Spleen (tissue), 11 donors: ENCODE measurements at regions not wholly inside any gene's neighbourhood (a gene's known extent, or its start where the extent isn't known, plus 50 kb on each side); places are given as distances from the start of the nearest gene placed in this dataset.
"Not testable (repeated sequence)": the region's sequence is repeated elsewhere in the genome, so short reads cannot be mapped to it uniquely, and the experiment has no call there.

ENCODE experiments used
- DNase-seq: peaks from one replicate; pipeline ENCODE4 v3.0.0-alpha.2; 2020
- H3K27ac ChIP-seq, 8 donors: fragments of 200-600 bp; sonication (generic) in 7 of 8; 1 replicate in 4 of 8; 2 replicates in 4 of 8; pipeline versions ENCODE4 v1.5.0 to v1.8.0; 2016 to 2021; ENCODE audit warnings: inconsistent platforms in 4 of 8, mild to moderate bottlenecking in 4 of 8, moderate library complexity in 1 of 8
- H3K27me3 ChIP-seq, 7 donors: fragments of 200-600 bp; sonication (generic) in 6 of 7; replicated peaks in 1 of 7; 1 replicate in 4 of 7; 2 replicates in 3 of 7; pipeline versions ENCODE4 v1.5.0 to v1.8.0; 2016 to 2021; ENCODE audit warnings: inconsistent platforms in 3 of 7, mild to moderate bottlenecking in 1 of 7
- H3K36me3 ChIP-seq, 6 donors: fragments of 200-600 bp; sonication (generic) in 5 of 6; 1 replicate in 4 of 6; 2 replicates in 2 of 6; pipeline versions ENCODE4 v1.5.0 to v1.8.0; 2016 to 2021; ENCODE audit warnings: inconsistent platforms in 2 of 6
- H3K4me1 ChIP-seq, 6 donors: fragments of 200-600 bp; sonication (generic) in 5 of 6; 1 replicate in 3 of 6; 2 replicates in 3 of 6; pipeline versions ENCODE4 v1.5.0 to v1.8.0; 2016 to 2021; ENCODE audit warnings: inconsistent platforms in 3 of 6
- H3K4me3 ChIP-seq, 8 donors: fragments of 200-600 bp; sonication (generic) in 7 of 8; 1 replicate in 4 of 8; 2 replicates in 4 of 8; pipeline versions ENCODE4 v1.5.0 to v1.8.0; 2016 to 2021; ENCODE audit warnings: inconsistent platforms in 4 of 8, mild to moderate bottlenecking in 4 of 8, moderate library complexity in 2 of 8
- H3K9me3 ChIP-seq, 8 donors: fragments of 200-600 bp; sonication (generic) in 7 of 8; 1 replicate in 4 of 8; 2 replicates in 4 of 8; pipeline versions ENCODE4 v1.5.0 to v1.8.0; 2016 to 2021; ENCODE audit warnings: inconsistent platforms in 4 of 8
- POLR2A ChIP-seq, 3 donors: fragments of 450-650 bp; IDR thresholded peaks; one replicate each; pipeline ENCODE4 v1.5.1; 2017; ENCODE audit warnings: antibody characterized with exemption in 3 of 3, mild to moderate bottlenecking in 1 of 3
- POLR2AphosphoS5 ChIP-seq, 3 donors: sonication (generic); formaldehyde crosslinking; IDR thresholded peaks; one replicate each; pipeline ENCODE4 v1.5.1; 2017; ENCODE audit warnings: antibody characterized with exemption in 3 of 3
- WGBS, 5 donors: extraction: QIAGEN DNeasy Blood & Tissue Kit in 3 of 5; methylation state at CpG; one replicate each; pipeline versions ENCODE4 v1.1.5 to v1.1.7; 2013 to 2018; 5-methylcytosine and 5-hydroxymethylcytosine counted together
- intact Hi-C: fragments of 100-400 bp; cut with DNase I; formaldehyde crosslinking; loops from one replicate; pipeline ENCODE4 v1.15.0; 2023; ENCODE audit warnings: low total_unique reads
- TF ChIP-seq, protein P1 (sequence below), 11 experiments: fragments of 200-600 bp in 7 of 11; fragments of 450-650 bp in 4 of 11; sonication (generic) in 4 of 11; IDR thresholded peaks in 8 of 11; conservative IDR thresholded peaks in 3 of 11; 1 replicate in 7 of 11; 2 replicates in 4 of 11; pipeline versions ENCODE4 v1.4.0 to v1.8.0; 2016 to 2021; ENCODE audit warnings: antibody characterized with exemption in 11 of 11, inconsistent platforms in 4 of 11, mild to moderate bottlenecking in 1 of 11
- donor health status: healthy with polysubstance abuse.
- donor health status: DM: no; HTN: no; CAD: no; lungs with moderate emphysema.
- donor health status: DM: no; HTN: no; CAD: no.
- donor health status: Bipolar disorder and iron deficiency.
- donor health status: healthy.
- donor health status: DM: no; HTN: no; CAD: no.
- donor health status: DM: yes; HTN: yes; CAD: no.

DNA sequence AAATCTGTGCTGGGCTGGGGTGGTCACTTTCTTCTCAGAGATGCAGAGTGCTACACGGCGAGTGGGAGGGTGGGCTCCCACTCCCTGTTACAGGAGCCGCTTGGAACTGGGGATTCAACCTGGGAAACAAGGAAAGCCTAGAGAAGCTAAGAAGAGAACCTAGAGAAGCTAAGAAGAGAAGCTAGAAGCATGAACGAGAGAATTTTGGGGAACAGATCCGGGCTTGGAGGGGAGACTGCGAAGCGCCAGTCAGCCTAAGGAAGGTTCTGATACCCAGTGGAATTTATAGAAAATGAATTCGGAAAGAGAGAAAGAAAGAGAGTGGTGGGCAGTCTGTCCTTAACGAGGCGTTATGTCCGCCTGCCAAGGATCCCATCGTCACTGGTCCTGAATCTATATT lies 492.0 kb downstream of the PRIM2 start:
- H3K27ac ChIP-seq, H3K4me3 ChIP-seq, intact Hi-C loops, H3K36me3 ChIP-seq, H3K4me1 ChIP-seq, H3K9me3 ChIP-seq, DNase-seq: not testable (repeated sequence)
- peaks cover 0 to 69% (median 14%) of the 10 kb centered on the region in 7 donors for H3K27me3 ChIP-seq
- WGBS, 5 donors = 12 to 34% (median 16%) methylated on average over 10 to 12 of the region's 12 CpGs

- H3K27ac ChIP-seq, H3K4me1 ChIP-seq, H3K36me3 ChIP-seq, intact Hi-C loops, H3K9me3 ChIP-seq, DNase-seq, H3K4me3 ChIP-seq: not testable (repeated sequence)
- peaks cover 0 to 82% (median 12%) of the 10 kb centered on the region in 7 donors for H3K27me3 ChIP-seq
- 8 to 11% (median 9%) methylated on average over 25 to 28 of the region's 28 CpGs for WGBS, 5 donors
Observed at GRCh38 chr6:57813271-57814075, 496.0 kb downstream of the PRIM2 start.

GRCh38 chr6:57815826-57816225 lies 498.4 kb downstream of the PRIM2 start:
- H3K9me3 ChIP-seq, DNase-seq, H3K36me3 ChIP-seq, H3K27ac ChIP-seq, H3K4me3 ChIP-seq, H3K4me1 ChIP-seq, intact Hi-C loops: not testable (repeated sequence)
- H3K27me3 ChIP-seq = peaks cover 0 to 68% (median 8%) of the 10 kb centered on the region in 7 donors
- WGBS, 5 donors = 9 to 22% (median 14%) methylated on average over 10 of the region's 10 CpGs

DNA sequence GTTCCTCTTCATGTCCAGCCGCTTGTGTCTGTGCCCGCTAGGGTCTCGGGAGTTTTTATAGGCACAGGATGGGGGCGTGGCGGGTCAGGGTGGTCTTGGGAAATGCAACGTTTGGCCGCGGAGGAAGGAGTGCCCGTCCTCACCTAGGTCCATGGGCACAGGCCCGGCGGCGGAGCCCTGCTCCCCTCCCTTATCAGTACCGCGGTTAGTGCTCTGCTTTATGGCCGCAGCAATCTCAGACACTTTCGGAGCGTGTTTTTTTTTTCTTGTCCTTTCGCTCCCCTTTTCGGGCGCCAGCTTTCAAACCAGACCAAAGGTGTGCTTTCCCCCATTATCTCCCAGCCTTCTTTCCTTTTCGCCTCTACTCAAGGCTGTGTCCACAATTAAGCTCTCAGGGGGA lies 503.9 kb downstream of the PRIM2 start:
- WGBS, 5 donors = 2 to 9% (median 3%) methylated on average over 8 to 12 of the region's 21 CpGs
- H3K27me3 ChIP-seq = peaks cover 0 to 61% (median 9%) of the 10 kb centered on the region in 7 donors
- H3K36me3 ChIP-seq, intact Hi-C loops, H3K9me3 ChIP-seq, H3K4me1 ChIP-seq, DNase-seq, H3K27ac ChIP-seq, H3K4me3 ChIP-seq: not testable (repeated sequence)

DNA sequence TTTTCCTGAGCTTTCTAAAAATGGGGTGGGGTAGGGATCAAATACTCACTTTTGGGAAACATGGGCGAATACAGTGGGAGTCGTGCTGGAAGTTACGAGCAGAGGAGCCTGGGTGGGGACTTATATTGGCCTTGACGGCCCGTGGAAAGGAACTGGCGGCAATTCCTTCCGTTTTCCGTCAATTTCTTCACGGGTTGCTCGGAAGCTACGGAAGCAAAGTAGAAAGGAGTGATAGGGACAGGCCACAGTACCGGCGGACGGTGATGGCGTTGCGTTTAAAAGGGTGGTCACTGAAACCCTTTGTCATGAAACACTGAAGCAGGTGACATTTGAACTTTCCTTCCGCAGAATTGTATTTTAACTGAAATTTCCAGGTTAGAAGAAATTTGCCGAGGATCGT lies 505.0 kb downstream of the PRIM2 start:
- H3K27ac ChIP-seq, H3K9me3 ChIP-seq, H3K4me3 ChIP-seq, intact Hi-C loops, H3K36me3 ChIP-seq, H3K4me1 ChIP-seq, DNase-seq: not testable (repeated sequence)
- H3K27me3 ChIP-seq = peaks cover 0 to 55% (median 9%) of the 10 kb centered on the region in 7 donors
- WGBS, 5 donors = 9 to 12% (median 10%) methylated on average over 18 to 19 of the region's 19 CpGs

DNA sequence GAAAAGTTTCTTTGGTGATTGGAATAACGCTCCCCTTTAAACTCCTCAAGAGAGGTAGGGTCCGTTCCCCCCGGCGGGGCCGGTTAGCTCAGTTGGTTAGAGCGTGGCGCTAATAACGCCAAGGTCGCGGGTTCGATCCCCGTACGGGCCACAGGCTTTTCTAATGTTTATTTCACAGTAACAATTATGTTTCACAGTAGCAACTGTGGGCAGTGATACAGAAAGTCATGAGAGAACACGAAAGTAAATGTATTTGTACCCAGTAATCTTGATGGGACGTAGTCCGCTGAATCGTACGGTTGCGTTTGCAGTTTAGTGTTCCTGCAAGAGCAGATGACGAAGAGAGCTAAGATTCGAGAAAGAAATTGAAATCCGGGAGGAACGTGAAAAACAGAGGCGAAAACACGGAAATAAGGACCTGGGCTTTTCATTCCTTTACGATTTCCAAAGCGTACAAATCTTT lies 505.5 kb downstream of the PRIM2 start:
- 15 to 22% (median 15%) methylated on average over 27 of the region's 27 CpGs for WGBS, 5 donors
- Histone ChIP-seq H3K4me1 (no peaks in the 10 kb centered on the region), H3K36me3 (no peaks in the 10 kb centered on the region), H3K27ac (no peak overlapping the region), H3K27me3 (peaks cover 0 to 51% (median 9%) of the 10 kb centered on the region in 7 donors), H3K9me3 (peaks cover 0 to 10% (median 0%) of the 10 kb centered on the region in 8 donors), H3K4me3 (no peak overlapping the region)
- intact Hi-C loops = no loop called here
- TF ChIP-seq POLR2AphosphoS5 (IDR thresholded peaks at IDR 0.05) (no peak), POLR2A (IDR thresholded peaks at IDR 0.05) (no peak)
- TF ChIP-seq, protein P1, sequence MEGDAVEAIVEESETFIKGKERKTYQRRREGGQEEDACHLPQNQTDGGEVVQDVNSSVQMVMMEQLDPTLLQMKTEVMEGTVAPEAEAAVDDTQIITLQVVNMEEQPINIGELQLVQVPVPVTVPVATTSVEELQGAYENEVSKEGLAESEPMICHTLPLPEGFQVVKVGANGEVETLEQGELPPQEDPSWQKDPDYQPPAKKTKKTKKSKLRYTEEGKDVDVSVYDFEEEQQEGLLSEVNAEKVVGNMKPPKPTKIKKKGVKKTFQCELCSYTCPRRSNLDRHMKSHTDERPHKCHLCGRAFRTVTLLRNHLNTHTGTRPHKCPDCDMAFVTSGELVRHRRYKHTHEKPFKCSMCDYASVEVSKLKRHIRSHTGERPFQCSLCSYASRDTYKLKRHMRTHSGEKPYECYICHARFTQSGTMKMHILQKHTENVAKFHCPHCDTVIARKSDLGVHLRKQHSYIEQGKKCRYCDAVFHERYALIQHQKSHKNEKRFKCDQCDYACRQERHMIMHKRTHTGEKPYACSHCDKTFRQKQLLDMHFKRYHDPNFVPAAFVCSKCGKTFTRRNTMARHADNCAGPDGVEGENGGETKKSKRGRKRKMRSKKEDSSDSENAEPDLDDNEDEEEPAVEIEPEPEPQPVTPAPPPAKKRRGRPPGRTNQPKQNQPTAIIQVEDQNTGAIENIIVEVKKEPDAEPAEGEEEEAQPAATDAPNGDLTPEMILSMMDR (IDR thresholded peaks at IDR 0.05 in 8 of 11, conservative IDR thresholded peaks at IDR 0.05 in 3 of 11) = no peak
- no peak for DNase-seq

DNA sequence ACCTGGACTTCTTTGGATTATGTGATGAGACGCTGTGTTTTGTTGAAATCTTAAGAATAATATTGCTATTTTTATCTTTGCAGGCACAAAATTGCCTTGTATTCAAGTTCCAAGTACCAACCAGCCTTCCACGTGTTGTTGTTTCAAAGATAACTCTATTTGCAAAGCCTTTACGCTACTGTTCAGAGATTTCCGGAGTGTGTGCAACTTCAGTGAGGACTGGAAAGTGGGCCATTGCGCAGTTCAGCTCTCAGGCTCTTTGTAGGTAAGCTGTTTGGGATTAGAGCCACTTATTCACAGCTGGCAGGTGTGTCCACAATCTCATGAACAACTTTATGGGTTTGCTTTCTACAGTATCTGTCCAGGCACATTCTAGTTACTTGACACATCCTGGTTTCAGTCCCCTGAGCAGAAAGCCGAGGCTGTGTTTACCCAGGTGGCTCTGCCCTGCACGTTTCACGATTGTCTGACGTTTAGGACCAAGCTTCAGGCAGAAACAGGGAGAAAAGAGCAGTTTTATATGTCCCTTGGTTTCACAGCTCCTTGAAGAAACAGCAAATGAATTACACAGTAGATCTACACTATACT lies 520.3 kb downstream of the PRIM2 start:
- H3K4me3 ChIP-seq, H3K9me3 ChIP-seq, H3K27ac ChIP-seq, H3K36me3 ChIP-seq, DNase-seq, intact Hi-C loops, H3K4me1 ChIP-seq, H3K27me3 ChIP-seq: not testable (repeated sequence)
- 68 to 78% (median 76%) methylated on average over 9 of the region's 9 CpGs for WGBS, 5 donors

GRCh38 chr6:57841551-57841950 lies 524.1 kb downstream of the PRIM2 start:
- 77 to 85% (median 82%) methylated on average over 6 of the region's 6 CpGs for WGBS, 5 donors
- H3K4me3 ChIP-seq, intact Hi-C loops, H3K27ac ChIP-seq, H3K4me1 ChIP-seq, DNase-seq, H3K9me3 ChIP-seq, H3K27me3 ChIP-seq, H3K36me3 ChIP-seq: not testable (repeated sequence)

GRCh38 chr6:57853745-57854407 lies 536.4 kb downstream of the PRIM2 start:
- H3K9me3 ChIP-seq, DNase-seq, H3K27ac ChIP-seq, H3K4me1 ChIP-seq, H3K4me3 ChIP-seq, intact Hi-C loops, H3K36me3 ChIP-seq: not testable (repeated sequence)
- WGBS, 5 donors = 7 to 17% (median 12%) methylated on average over 13 to 33 of the region's 44 CpGs
- H3K27me3 ChIP-seq = peaks cover 0 to 19% (median 3%) of the 10 kb centered on the region in 7 donors
